ENCODE measurements at regions not wholly inside any gene's neighbourhood (a gene's known extent, or its start where the extent isn't known, plus 50 kb on each side); places are given as distances from the start of the nearest gene placed in this dataset.

- H3K4me1 ChIP-seq: peaks cover 0 to 8% (median 0%) of the 10 kb centered on the region in 3 donors
- no peaks in the 10 kb centered on the region for H3K27me3 ChIP-seq
- no peaks in the 10 kb centered on the region for H3K36me3 ChIP-seq
- H3K4me3 ChIP-seq: no peak overlapping the region
- TF ChIP-seq POLR2A (IDR thresholded peaks at IDR 0.05) (no peak), CTCF (IDR thresholded peaks at IDR 0.05) (no peak)
- DNase-seq: no peak
- no peak overlapping the region for H3K27ac ChIP-seq
- no peaks in the 10 kb centered on the region for H3K9me3 ChIP-seq
- WGBS, 2 donors: 73 to 80% methylated on average over 2 of the region's 2 CpGs
- intact Hi-C loops (cut with DNase I): no loop called here
Measured at GRCh38 chr13:30850204-30850866, 55.7 kb upstream of the MEDAG start.

- no peak for DNase-seq
- Histone ChIP-seq H3K27ac (no peak overlapping the region), H3K9me3 (no peaks in the 10 kb centered on the region), H3K4me1 (peaks cover 0 to 8% (median 0%) of the 10 kb centered on the region in 3 donors), H3K4me3 (no peak overlapping the region), H3K36me3 (no peaks in the 10 kb centered on the region), H3K27me3 (no peaks in the 10 kb centered on the region)
- intact Hi-C loops (cut with DNase I): no loop called here
- TF ChIP-seq POLR2A (IDR thresholded peaks at IDR 0.05) (no peak), CTCF (IDR thresholded peaks at IDR 0.05) (no peak)
Measured at GRCh38 chr13:30850867-30851211, 55.2 kb upstream of the MEDAG start.

GRCh38 chr13:30851697-30852096, 54.4 kb upstream of the MEDAG start:
- 68 to 81% methylated on average over 5 of the region's 5 CpGs for WGBS, 2 donors
- no peak overlapping the region for H3K4me3 ChIP-seq
- DNase-seq: no peak
- no peak overlapping the region for H3K27ac ChIP-seq
- H3K27me3 ChIP-seq: no peaks in the 10 kb centered on the region
- no peaks in the 10 kb centered on the region for H3K9me3 ChIP-seq
- H3K36me3 ChIP-seq: no peaks in the 10 kb centered on the region
- H3K4me1 ChIP-seq: peaks cover 0 to 8% (median 0%) of the 10 kb centered on the region in 3 donors
- TF ChIP-seq CTCF (IDR thresholded peaks at IDR 0.05) (no peak), POLR2A (IDR thresholded peaks at IDR 0.05) (no peak)
- intact Hi-C loops (cut with DNase I): no loop called here

- intact Hi-C loops (cut with DNase I): no loop called here
- no peak for TF ChIP-seq POLR2A (IDR thresholded peaks at IDR 0.05)
- TF ChIP-seq CTCF (IDR thresholded peaks at IDR 0.05): no peak
- Histone ChIP-seq H3K4me3 (no peak overlapping the region), H3K36me3 (no peaks in the 10 kb centered on the region), H3K27ac (no peak overlapping the region), H3K9me3 (peaks cover 0 to 8% (median 0%) of the 10 kb centered on the region in 3 donors), H3K27me3 (no peaks in the 10 kb centered on the region), H3K4me1 (peaks cover 0 to 12% (median 0%) of the 10 kb centered on the region in 3 donors)
- no peak for DNase-seq
- WGBS, 2 donors: 82 to 100% methylated on average over 2 to 3 of the region's 3 CpGs
Measured at GRCh38 chr13:30855569-30855968, 50.5 kb upstream of the MEDAG start.

GRCh38 chr13:30856005-30856790, 49.9 kb upstream of the MEDAG start:
- peaks cover 0 to 12% (median 0%) of the 10 kb centered on the region in 3 donors for H3K4me1 ChIP-seq
- WGBS, 2 donors: 61 to 67% methylated on average over 7 to 9 of the region's 9 CpGs
- H3K27me3 ChIP-seq: no peaks in the 10 kb centered on the region
- peaks cover 0 to 8% (median 0%) of the 10 kb centered on the region in 3 donors for H3K9me3 ChIP-seq
- no peaks in the 10 kb centered on the region for H3K36me3 ChIP-seq
- intact Hi-C loops (cut with DNase I): no loop called here
- H3K4me3 ChIP-seq: no peak overlapping the region
- no peak for DNase-seq
- TF ChIP-seq POLR2A (IDR thresholded peaks at IDR 0.05): no peak
- no peak for TF ChIP-seq CTCF (IDR thresholded peaks at IDR 0.05)
- H3K27ac ChIP-seq: no peak overlapping the region
